Liver (tissue), 3 donors: ENCODE measurements at regions not wholly inside any gene's neighbourhood (a gene's known extent, or its start where the extent isn't known, plus 50 kb on each side); places are given as distances from the start of the nearest gene placed in this dataset.

Experiments
- CTCF ChIP-seq: fragments of 150-350 bp; IDR thresholded peaks from 2 replicates; pipeline ENCODE4 v1.5.1; 2017; ENCODE audit warnings: improper control_type of control experiment, low read depth, low read length; ENCODE audit not compliant: missing input control
- RXRA ChIP-seq, 2 donors: IDR thresholded peaks; 2 replicates each; pipeline ENCODE4 v1.6.1; 2017 to 2018; ENCODE audit warnings: antibody characterized with exemption in 2 of 2, mild to moderate bottlenecking in 1 of 2
- SP1 ChIP-seq: IDR thresholded peaks from 2 replicates; pipeline ENCODE4 v1.6.1; 2018; ENCODE audit warnings: antibody characterized with exemption, mild to moderate bottlenecking
- donor health status: healthy.
- donor health status: healthy.

DNA sequence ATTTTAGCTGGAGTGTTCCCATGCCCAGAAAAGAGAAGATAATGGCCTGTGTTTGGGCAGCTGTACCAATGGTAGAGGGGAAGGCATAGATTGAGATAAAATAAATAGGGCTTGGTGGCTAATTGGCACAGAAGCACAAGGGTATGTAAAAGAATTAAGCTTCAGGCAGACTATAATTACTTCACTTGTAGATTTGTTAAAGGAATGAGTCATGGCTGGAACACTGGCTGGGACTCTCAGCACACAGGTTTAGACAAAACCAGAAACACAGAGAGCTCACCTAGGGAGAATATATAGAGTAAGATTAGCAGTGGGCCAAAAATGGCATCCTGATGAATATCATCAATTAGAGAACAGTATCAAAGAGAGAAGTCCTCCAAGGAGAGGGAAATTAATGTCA, 198.3 kb upstream of the FIGN start:
- TF ChIP-seq CTCF, result no peak
- TF ChIP-seq RXRA (IDR thresholded peaks at IDR 0.05), result no peak
- TF ChIP-seq SP1, result no peak
